HPDE6-E6E7 (cell line): ENCODE measurements at regions not wholly inside any gene's neighbourhood (a gene's known extent, or its start where the extent isn't known, plus 50 kb on each side); places are given as distances from the start of the nearest gene placed in this dataset.

Experiments
- DNase-seq: peaks from one replicate; pipeline ENCODE4 v3.0.0; 2011; ENCODE audit warnings: missing footprints; ENCODE audit errors: extremely low spot score

DNA sequence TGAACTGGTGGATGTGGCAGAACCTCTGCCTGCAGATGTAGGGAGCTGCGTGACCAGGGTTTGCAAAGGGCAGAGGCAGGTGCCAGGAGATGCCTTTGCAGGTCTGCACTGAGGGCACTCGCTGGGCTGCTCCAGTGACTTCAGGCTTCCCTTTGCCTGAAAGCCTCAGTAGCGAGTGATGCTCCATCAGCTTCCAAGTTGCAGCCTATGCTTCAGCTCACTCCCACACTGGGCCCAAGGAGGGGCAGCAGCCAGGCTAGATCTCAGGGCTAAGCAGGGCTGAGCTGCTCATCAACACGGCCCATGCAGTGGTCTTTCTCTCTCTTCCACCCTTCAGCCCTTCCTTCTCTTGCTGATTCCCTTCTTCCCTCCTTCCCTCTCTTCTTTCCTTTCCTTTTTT, 78.3 kb upstream of the RGMA start:
- DNase-seq, result no peak

GRCh38 chr15:93166675-93167074, 77.7 kb upstream of the RGMA start:
- no peak for DNase-seq

DNA sequence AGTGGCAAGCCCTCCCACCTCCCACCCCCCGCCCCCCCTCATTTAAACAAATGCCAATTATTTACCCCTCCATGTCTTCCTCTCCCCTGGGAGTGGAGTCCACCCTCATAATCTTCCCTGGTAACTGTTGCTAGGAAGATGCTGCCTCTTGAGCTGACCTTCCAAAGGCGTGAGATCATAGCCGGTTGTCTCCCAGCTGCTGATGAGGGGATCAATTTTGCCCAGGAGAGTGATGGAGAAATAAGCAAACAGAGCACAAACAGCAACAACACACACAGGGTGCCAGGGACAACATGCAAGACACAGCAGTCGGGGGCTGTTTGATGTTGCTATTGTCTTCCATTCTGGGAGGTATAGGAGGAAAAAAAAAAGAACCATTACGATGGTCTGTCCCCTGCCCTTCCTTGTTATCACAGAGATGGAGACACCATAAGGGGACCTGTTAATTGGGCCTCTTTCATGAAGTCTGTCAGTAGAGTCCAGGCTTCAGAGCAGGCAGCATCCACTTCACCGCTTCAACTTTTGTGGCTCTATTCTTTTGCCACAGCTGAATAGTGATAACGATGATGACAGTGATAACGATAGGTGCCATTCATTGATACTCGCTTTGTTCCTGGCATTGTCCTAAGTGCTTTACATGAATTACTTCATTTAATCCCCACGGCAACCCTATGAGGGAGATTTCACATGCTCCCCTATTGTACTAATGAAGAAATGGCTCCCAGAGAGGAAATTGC, 76.9 kb upstream of the RGMA start:
- no peak for DNase-seq

DNA sequence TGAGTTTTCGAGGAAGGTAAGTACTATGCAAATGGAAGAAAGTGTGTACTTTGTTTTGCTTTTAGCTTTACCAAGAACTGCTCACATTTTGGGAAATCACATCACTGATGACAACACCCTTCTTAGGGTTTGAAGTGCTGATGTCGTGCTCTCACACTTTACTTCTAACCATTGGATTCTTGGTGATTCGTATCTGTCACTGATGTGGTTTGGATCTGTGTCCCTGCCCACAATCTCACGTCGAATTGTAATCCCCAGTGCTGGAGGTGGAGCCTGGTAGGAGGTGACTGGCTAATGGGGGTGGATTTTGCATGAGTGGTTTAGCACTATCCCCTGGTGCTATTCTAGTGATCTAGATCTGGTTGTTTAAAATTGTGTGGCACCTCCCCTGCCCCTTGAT, 75.4 kb upstream of the RGMA start:
- DNase-seq, result no peak

- DNase-seq, result no peak
These were observed 73.5 kb upstream of the RGMA start for GRCh38 chr15:93162560-93162959.

- no peak for DNase-seq
These were observed 70.9 kb upstream of the RGMA start for GRCh38 chr15:93159930-93160329.

GRCh38 chr15:93158097-93158900, 69.3 kb upstream of the RGMA start:
- no peak for DNase-seq

GRCh38 chr15:93154666-93155065, 65.7 kb upstream of the RGMA start:
- no peak for DNase-seq

- DNase-seq, result no peak
These were observed 63.9 kb upstream of the RGMA start for GRCh38 chr15:93152951-93153350.

DNA sequence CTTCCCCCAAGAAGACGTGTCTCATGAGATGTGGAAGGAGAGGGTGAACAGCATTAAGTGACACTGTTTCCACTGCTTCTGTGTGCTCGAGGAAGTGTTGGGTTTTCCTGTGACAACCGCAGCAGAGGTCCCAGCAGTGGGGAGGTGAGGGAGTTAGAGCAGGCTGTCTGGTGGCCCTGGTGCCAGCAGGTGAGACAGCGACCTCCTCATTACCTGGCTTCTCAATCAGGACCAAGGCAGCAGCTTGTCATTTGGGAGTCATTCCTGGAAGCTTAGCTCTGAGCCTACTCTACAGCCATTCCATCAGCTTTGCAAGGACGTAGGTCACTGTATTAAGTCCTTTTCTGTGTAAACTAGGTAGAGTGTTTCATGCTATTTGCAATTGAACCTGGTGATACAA, 63.3 kb upstream of the RGMA start:
- DNase-seq, result no peak

DNA sequence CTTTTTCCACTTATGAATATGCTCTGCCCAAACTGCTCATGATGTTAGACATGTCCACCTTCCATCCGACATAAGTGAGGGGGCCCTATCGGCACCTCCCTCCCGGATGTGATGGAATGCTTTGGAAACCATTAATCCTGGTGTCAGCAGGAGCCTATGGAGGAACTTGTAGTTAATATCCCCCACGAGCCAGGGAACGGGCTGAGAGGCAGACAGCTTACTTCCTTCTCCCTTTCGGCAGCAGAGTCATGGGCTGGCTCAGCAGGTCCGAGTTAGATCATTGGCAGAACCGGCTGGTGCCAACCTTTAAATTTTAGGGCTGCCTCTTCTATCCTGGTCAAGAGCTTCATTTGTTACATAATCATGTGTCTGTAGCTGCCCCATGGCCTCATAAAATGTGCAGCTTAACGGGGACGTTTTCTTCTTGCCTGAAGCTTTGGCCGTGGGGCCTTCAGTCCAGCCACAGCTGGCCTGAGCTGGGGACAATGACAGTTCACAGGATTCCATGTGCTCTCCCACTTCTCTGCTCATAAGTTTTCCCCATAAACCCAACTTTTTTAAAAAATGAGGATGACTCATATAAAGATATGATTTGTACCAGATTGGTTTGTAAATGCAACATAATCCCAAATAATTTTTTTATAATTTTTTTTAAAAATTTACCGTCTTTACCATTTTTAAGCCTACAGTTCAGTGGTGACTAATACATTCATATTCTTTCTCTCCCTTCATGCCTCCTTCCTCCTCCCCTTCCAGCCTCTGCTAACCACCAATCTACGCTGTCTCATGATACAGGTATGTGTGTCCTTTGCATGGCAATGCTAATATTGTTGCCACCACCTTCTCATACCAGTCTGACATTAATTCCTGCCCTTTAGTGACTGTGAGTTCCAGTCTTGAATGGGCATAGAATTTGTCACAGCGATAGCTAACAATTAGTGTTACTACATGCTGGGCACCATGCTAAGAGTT, 62.2 kb upstream of the RGMA start:
- DNase-seq, result no peak

DNA sequence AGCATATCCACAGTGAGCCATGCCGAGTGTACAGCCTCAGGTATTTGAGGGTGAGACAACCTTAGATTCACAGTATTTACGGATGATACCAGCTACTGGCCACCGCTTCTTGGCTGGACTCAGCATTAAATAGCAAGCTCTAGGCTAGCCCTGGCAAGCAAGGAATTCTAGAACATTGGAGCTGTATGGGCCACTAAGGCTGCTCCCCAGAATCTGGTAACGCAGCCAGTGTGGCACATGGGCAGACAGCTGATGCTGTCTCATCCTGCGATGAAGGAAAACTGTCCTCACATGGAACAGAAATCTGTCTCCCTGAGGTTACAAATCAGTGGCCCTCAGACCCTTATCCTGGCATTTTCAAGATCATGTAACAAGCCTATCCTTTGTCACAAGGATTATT, 57.6 kb upstream of the RGMA start:
- DNase-seq, result no peak

DNA sequence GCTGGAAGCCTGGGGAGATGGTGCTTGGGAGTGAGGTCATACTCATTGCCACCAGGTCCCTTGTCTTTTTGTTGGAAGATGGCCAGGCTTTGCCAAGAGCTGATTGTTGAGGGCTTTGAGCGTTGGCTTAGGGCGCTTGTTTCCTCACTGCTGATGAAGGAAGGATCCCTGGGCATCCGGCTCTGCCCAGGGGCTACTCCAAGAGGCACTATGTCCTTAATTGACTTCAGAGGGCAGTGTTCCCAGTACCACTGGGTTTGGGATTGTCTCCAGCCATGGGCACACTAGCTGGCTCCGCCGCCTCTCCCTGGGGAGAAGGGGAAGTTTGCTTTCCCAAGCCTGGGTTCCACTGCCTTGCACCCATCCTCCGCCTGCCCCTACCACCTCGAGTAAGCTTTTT, 57.2 kb upstream of the RGMA start:
- DNase-seq, result no peak

DNA sequence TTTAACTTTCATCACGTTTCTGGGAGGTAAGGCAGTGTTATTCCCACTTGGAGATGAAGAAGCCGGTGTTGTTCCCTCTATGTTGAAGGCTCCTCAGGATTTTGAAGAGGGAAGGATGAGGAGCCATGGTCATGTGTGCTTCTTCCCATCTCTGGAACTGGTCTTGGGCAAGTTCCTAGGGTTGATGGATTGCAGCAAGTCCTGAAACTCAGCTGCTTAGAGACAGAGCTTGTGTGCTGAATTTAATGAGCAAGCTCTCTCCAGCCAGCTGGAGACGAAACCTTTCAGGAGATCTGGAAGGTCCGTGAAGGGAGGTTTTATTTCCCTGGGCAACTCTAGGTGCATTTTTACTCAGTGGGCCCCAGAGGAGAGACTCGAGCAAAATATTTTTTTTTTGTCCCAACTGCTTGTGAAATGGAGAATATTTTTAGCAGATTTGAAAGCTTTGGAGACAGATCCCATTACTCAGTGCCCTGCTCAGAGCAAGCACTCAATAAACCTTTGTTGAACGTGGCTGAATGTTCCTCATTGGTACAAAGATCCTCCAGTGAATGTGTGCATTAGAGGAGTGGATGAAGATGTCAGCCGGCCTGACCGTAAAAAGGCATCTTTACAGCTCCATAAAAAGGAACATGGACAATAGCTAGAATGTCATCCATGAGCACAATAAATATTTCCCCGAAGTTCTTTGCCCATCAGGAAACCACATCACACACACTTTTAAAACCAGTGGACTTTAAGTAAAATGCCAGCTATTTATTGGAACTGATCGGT, 55.6 kb upstream of the RGMA start:
- no peak for DNase-seq

DNA sequence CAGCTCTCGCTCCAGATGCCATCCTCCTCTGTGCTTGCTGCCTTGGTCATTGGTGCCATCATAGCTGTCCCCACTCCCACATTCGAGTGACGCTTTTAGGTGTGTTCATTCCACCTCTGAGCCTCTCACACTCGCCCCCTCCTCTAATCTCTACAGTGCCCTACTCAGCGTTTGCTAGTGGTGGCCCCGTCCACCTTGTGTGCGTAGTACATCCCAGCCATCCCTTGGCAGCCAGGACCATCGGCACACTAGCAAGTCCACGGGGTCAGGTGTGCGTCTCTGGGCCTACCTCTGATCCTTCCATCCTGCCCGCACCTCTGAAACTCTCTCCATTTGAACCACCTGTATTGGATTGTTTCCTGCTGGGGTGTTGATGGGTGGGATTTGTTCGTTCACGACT, 54.2 kb upstream of the RGMA start:
- no peak for DNase-seq

- DNase-seq, result no peak
These were observed 52.4 kb upstream of the RGMA start for GRCh38 chr15:93141371-93141794.

- no peak for DNase-seq
These were observed 50.4 kb upstream of the RGMA start for GRCh38 chr15:93139436-93139835.

- no peak for DNase-seq
These were observed 49.8 kb upstream of the RGMA start for GRCh38 chr15:93138681-93139250.
